ENCODE measurements at regions not wholly inside any gene's neighbourhood (a gene's known extent, or its start where the extent isn't known, plus 50 kb on each side); places are given as distances from the start of the nearest gene placed in this dataset.

DNA sequence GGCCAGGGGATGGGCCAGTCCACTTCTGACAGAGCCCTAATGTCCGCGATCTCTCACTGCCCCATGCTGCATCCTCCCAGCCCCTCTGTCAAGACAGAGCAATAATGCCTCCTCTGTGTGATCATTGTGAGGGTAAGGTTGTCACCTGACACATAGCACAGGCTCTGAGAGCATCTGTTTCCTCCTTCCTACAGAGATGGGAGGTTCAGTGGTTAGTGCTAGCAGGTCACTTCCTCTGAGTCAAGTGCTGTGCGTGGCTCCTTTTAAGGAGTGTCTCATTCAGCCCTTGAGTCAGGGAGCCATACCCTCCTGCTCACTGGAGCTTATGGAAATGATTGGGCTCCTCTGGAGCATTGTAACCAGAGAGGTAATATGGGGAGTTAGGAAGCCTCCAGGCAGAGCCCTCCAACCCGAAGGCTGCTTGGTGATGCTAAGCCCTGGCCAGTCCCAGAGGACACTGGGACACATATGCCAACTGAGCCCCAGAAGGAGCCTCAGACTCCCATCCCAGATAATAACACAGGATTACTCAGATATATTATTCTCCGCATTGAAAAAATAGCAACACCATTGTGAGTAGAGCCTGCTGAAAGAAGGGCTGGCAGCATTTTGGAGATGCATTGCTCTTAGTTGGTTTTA is 189.0 kb downstream of the GALNT1 start:
- Histone ChIP-seq H3K27ac (no peak overlapping the region), H3K4me1 (no peaks in the 10 kb centered on the region), H3K4me3 (no peak overlapping the region), H3K36me3 (no peaks in the 10 kb centered on the region), H3K9me3 (no peaks in the 10 kb centered on the region), H3K27me3 (no peaks in the 10 kb centered on the region)
- DNase-seq (ENCODE audit: extremely low spot score in 2 of 2): no peak
- intact Hi-C loops (cut with DNase I): no loop called here
- TF ChIP-seq POLR2AphosphoS5 (IDR thresholded peaks at IDR 0.05; ENCODE audit: insufficient read depth in 1 of 2, low read depth in 1 of 2) (no peak), POLR2A (IDR thresholded peaks at IDR 0.05) (no peak)
- TF ChIP-seq, protein P1, sequence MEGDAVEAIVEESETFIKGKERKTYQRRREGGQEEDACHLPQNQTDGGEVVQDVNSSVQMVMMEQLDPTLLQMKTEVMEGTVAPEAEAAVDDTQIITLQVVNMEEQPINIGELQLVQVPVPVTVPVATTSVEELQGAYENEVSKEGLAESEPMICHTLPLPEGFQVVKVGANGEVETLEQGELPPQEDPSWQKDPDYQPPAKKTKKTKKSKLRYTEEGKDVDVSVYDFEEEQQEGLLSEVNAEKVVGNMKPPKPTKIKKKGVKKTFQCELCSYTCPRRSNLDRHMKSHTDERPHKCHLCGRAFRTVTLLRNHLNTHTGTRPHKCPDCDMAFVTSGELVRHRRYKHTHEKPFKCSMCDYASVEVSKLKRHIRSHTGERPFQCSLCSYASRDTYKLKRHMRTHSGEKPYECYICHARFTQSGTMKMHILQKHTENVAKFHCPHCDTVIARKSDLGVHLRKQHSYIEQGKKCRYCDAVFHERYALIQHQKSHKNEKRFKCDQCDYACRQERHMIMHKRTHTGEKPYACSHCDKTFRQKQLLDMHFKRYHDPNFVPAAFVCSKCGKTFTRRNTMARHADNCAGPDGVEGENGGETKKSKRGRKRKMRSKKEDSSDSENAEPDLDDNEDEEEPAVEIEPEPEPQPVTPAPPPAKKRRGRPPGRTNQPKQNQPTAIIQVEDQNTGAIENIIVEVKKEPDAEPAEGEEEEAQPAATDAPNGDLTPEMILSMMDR (IDR thresholded peaks at IDR 0.05): no peak

DNA sequence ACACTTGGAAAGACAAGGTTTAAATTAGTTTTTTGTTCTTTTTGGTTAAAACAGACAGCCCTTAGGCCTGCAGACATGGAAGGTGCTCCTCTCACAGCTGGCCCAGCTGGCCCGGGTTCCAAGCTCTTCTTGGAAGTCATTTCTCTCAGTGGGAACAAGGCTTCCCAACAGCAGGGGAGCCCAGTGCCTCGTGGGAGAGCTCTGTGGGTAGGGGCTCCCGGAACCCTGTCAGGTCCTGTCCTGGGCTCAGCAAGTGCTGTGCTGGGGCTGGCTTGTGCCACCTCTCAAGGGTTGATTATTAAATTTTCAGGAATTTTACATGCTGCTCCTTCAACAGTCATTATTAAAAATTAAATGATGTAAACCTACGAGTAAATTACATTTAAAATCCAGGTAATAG is 189.6 kb downstream of the GALNT1 start:
- Histone ChIP-seq H3K4me3 (no peak overlapping the region), H3K9me3 (no peaks in the 10 kb centered on the region), H3K4me1 (no peaks in the 10 kb centered on the region), H3K36me3 (no peaks in the 10 kb centered on the region), H3K27ac (no peak overlapping the region), H3K27me3 (no peaks in the 10 kb centered on the region)
- DNase-seq (ENCODE audit: extremely low spot score in 2 of 2): no peak
- intact Hi-C loops (cut with DNase I): no loop called here
- TF ChIP-seq POLR2A (IDR thresholded peaks at IDR 0.05) (no peak), POLR2AphosphoS5 (IDR thresholded peaks at IDR 0.05; ENCODE audit: insufficient read depth in 1 of 2, low read depth in 1 of 2) (no peak)
- TF ChIP-seq, protein P1 (IDR thresholded peaks at IDR 0.05): no peak

DNA sequence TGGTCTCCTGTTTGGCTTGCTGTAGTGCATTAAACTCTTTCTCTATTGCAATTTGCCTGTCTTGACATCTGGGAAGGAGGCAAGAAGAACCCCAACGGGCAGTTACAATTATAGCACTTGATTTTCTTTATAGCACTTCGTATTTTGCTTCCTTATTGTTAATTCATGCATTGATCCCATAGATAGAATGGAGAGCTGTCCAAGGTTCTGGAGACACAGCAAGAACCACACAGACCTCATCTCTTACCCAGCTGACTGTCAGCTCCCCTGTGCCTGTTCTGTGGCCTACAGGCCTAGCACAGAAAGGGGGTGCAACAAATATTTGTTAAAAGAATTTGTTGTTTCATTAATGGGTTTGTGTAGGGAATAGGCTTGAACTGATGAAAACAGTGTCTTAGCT is 194.3 kb downstream of the GALNT1 start:
- Histone ChIP-seq H3K4me1 (no peaks in the 10 kb centered on the region), H3K27me3 (no peaks in the 10 kb centered on the region), H3K36me3 (no peaks in the 10 kb centered on the region), H3K27ac (no peak overlapping the region), H3K4me3 (no peak overlapping the region), H3K9me3 (no peaks in the 10 kb centered on the region)
- no peak for DNase-seq (ENCODE audit: extremely low spot score in 2 of 2)
- intact Hi-C loops (cut with DNase I): no loop called here
- TF ChIP-seq POLR2AphosphoS5 (IDR thresholded peaks at IDR 0.05; ENCODE audit: insufficient read depth in 1 of 2, low read depth in 1 of 2): no peak
- TF ChIP-seq, protein P1 (IDR thresholded peaks at IDR 0.05): no peak
- TF ChIP-seq POLR2A (IDR thresholded peaks at IDR 0.05): no peak

DNA sequence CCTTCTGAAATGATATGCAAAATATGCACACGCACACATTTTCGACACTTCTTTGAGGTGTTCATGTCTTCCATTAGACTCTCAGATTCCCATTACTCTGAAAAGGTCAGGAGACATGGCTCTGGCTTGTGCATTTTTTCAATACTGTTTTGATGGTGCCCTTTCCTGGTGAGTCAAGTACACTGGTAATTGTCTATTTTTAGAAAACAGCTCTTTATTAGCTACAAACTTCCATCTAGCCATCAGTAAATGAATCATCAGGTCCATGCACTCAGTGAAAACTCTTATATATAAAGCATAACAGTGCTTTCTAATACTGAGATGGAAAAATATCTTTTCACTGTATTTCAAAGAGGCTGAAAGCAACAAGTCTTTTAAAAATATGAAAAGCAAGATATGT is 194.9 kb downstream of the GALNT1 start:
- no peaks in the 10 kb centered on the region for H3K4me1 ChIP-seq
- no peaks in the 10 kb centered on the region for H3K9me3 ChIP-seq
- no peak overlapping the region for H3K27ac ChIP-seq
- no peaks in the 10 kb centered on the region for H3K27me3 ChIP-seq
- no peaks in the 10 kb centered on the region for H3K36me3 ChIP-seq
- TF ChIP-seq, protein P1 (IDR thresholded peaks at IDR 0.05): no peak
- TF ChIP-seq POLR2A (IDR thresholded peaks at IDR 0.05): no peak
- no peak for TF ChIP-seq POLR2AphosphoS5 (IDR thresholded peaks at IDR 0.05; ENCODE audit: insufficient read depth in 1 of 2, low read depth in 1 of 2)
- no peak overlapping the region for H3K4me3 ChIP-seq
- intact Hi-C loops (cut with DNase I): no loop called here
- no peak for DNase-seq (ENCODE audit: extremely low spot score in 2 of 2)

DNA sequence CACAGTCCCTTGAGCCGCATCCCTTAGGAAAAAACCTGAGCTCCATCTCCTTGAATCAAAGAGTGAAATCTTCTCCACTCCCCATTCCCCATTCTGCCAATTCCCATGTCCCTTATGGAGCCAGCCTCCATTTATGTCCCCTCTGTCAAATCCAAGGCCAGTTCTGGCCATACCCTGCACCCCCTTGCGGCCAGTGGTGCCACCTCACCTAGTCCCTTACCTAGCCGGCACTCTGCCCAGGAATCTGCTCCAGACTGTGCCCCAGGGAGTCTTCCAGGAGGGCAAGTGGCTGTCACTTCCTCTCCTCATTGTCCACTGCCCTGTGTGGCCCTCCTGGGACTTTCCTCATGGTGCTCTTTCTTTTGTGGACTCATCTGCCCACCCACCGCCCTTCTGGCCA is 195.4 kb upstream of the RMP24 start:
- no peaks in the 10 kb centered on the region for H3K27me3 ChIP-seq
- H3K4me3 ChIP-seq: no peak overlapping the region
- DNase-seq (ENCODE audit: extremely low spot score in 2 of 2): no peak
- intact Hi-C loops (cut with DNase I): no loop called here
- TF ChIP-seq POLR2AphosphoS5 (IDR thresholded peaks at IDR 0.05; ENCODE audit: insufficient read depth in 1 of 2, low read depth in 1 of 2) (no peak), POLR2A (IDR thresholded peaks at IDR 0.05) (no peak)
- TF ChIP-seq, protein P1 (IDR thresholded peaks at IDR 0.05): no peak
- no peak overlapping the region for H3K27ac ChIP-seq
- H3K4me1 ChIP-seq: no peaks in the 10 kb centered on the region
- no peaks in the 10 kb centered on the region for H3K9me3 ChIP-seq
- no peaks in the 10 kb centered on the region for H3K36me3 ChIP-seq

Data from vagina (tissue), 2 donors.